Colonic mucosa (tissue), 4 donors: ENCODE measurements at regions not wholly inside any gene's neighbourhood (a gene's known extent, or its start where the extent isn't known, plus 50 kb on each side); places are given as distances from the start of the nearest gene placed in this dataset.

Experiments
- DNase-seq: peaks from one replicate; pipeline ENCODE4 v3.0.0-alpha.2; 2020
- H3K27ac ChIP-seq: fragments of 200-600 bp; one replicate; pipeline ENCODE4 v1.8.0; 2021
- H3K27me3 ChIP-seq: fragments of 200-600 bp; one replicate; pipeline ENCODE4 v1.8.0; 2021
- H3K36me3 ChIP-seq: fragments of 200-600 bp; one replicate; pipeline ENCODE4 v1.8.0; 2021
- H3K4me1 ChIP-seq: fragments of 200-600 bp; one replicate; pipeline ENCODE4 v1.8.0; 2021; ENCODE audit warnings: mild to moderate bottlenecking
- H3K4me3 ChIP-seq: fragments of 200-600 bp; one replicate; pipeline ENCODE4 v1.8.0; 2021
- H3K9ac ChIP-seq, 2 donors: one replicate each; pipeline ENCODE4 v1.7.0; 2013; ENCODE audit warnings: control low read depth in 2 of 2, low read depth in 2 of 2, low read length in 2 of 2
- H3K9me3 ChIP-seq: fragments of 200-600 bp; one replicate; pipeline ENCODE4 v1.8.0; 2021
- CTCF ChIP-seq: fragments of 200-600 bp; IDR thresholded peaks from one replicate; pipeline ENCODE4 v1.8.0; 2022; ENCODE audit warnings: antibody characterized with exemption, mild to moderate bottlenecking
- intact Hi-C: fragments of 100-400 bp; cut with DNase I; formaldehyde crosslinking; loops from one replicate; pipeline ENCODE4 v1.14.1; 2022
- donor health status: healthy.
- donor health status: DM: no; HTN: no; CAD: no.
- donor health status: DM: no; HTN: no; CAD: no.

GRCh38 chr5:57956636-57957035 lies 474.0 kb upstream of the ACTBL2 start:
- intact Hi-C loops, result no loop called here
- Histone ChIP-seq H3K9me3 (no peaks in the 10 kb centered on the region), H3K9ac (no peak overlapping the region), H3K27me3 (no peaks in the 10 kb centered on the region), H3K4me3 (no peak overlapping the region), H3K36me3 (no peaks in the 10 kb centered on the region), H3K27ac (no peak overlapping the region), H3K4me1 (no peaks in the 10 kb centered on the region)
- DNase-seq, result no peak
- no peak for TF ChIP-seq CTCF

- Histone ChIP-seq H3K9ac (no peak overlapping the region), H3K4me3 (no peak overlapping the region), H3K36me3 (no peaks in the 10 kb centered on the region), H3K4me1 (no peaks in the 10 kb centered on the region), H3K9me3 (no peaks in the 10 kb centered on the region), H3K27me3 (no peaks in the 10 kb centered on the region), H3K27ac (no peak overlapping the region)
- DNase-seq, result no peak
- intact Hi-C loops, result no loop called here
- no peak for TF ChIP-seq CTCF
Measured at GRCh38 chr5:57955511-57955910, 472.9 kb upstream of the ACTBL2 start.

GRCh38 chr5:57953792-57954191 lies 471.2 kb upstream of the ACTBL2 start:
- no peak for TF ChIP-seq CTCF
- Histone ChIP-seq H3K4me3 (no peak overlapping the region), H3K27ac (no peak overlapping the region), H3K4me1 (no peaks in the 10 kb centered on the region), H3K27me3 (no peaks in the 10 kb centered on the region), H3K9ac (no peak overlapping the region), H3K36me3 (no peaks in the 10 kb centered on the region), H3K9me3 (no peaks in the 10 kb centered on the region)
- DNase-seq, result no peak
- intact Hi-C loops, result no loop called here

- no peaks in the 10 kb centered on the region for H3K27me3 ChIP-seq
- intact Hi-C loops, result no loop called here
Measured at GRCh38 chr5:57950616-57951228, 468.1 kb upstream of the ACTBL2 start.

GRCh38 chr5:57948091-57948490 lies 465.5 kb upstream of the ACTBL2 start:
- Histone ChIP-seq H3K9me3 (no peaks in the 10 kb centered on the region), H3K36me3 (no peaks in the 10 kb centered on the region), H3K9ac (no peak overlapping the region), H3K4me3 (no peak overlapping the region), H3K4me1 (no peaks in the 10 kb centered on the region), H3K27ac (no peak overlapping the region), H3K27me3 (no peaks in the 10 kb centered on the region)
- no peak for TF ChIP-seq CTCF
- intact Hi-C loops, result no loop called here
- DNase-seq, result no peak

More at GRCh38 chr5:57950616-57951228, 468.1 kb upstream of the ACTBL2 start:
- no peak overlapping the region for H3K27ac ChIP-seq
- no peak overlapping the region for H3K9ac ChIP-seq
- no peaks in the 10 kb centered on the region for H3K36me3 ChIP-seq
- no peak for DNase-seq
- no peaks in the 10 kb centered on the region for H3K4me1 ChIP-seq
- no peak for TF ChIP-seq CTCF
- H3K4me3 ChIP-seq, result no peak overlapping the region
- no peaks in the 10 kb centered on the region for H3K9me3 ChIP-seq
